ENCODE measurements at regions not wholly inside any gene's neighbourhood (a gene's known extent, or its start where the extent isn't known, plus 50 kb on each side); places are given as distances from the start of the nearest gene placed in this dataset.
A peak's percentile ranks its signal among the peaks of the same experiment; 100 is the strongest.

DNA sequence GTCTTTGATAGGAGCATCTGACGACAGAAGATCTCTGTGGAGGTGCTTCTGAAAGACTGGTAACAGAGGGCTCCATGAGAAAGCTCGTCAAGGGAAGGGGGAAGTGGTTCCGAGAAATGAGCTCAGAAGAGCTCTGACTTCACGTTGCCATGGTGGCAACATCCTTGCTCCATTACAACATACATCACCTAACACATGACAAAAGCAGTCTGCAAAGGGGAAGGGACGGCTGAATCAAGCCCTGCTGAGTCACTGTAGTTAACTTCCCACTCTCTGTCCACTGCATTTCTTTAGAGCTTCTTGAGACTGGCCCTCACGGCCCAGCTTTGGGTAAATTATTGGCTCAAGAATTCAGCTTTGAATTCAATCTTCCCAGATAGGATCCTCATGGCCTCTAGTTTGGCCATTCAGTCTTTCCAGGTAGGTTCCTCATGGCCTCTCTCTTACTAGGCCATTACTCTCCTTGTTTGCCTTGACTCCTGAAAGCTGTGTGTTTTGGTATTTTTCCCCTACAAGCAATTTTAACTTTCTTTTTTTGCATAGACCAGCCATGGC, 88.0 kb upstream of the ZNF648 start:
- Histone ChIP-seq H3K4me1 (ENCODE audit: control insufficient read depth, insufficient read depth, low read length, poor library complexity, severe bottlenecking) (no peaks in the 10 kb centered on the region), H3K36me3 (ENCODE audit: control insufficient read depth, insufficient read depth, low read length) (no peaks in the 10 kb centered on the region), H3K27ac (ENCODE audit: insufficient read depth, low read length, poor library complexity, severe bottlenecking) (no peak overlapping the region), H3K27me3 (replicated peaks; ENCODE audit: control insufficient read depth, insufficient read depth, low read length, poor library complexity, severe bottlenecking) (no peaks in the 10 kb centered on the region), H3K9me3 (ENCODE audit: control insufficient read depth, low read length) (no peaks in the 10 kb centered on the region), H3K4me3 (ENCODE audit: insufficient read depth, low read depth, low read length, poor library complexity, severe bottlenecking) (no peak overlapping the region)
- no peak for DNase-seq

DNA sequence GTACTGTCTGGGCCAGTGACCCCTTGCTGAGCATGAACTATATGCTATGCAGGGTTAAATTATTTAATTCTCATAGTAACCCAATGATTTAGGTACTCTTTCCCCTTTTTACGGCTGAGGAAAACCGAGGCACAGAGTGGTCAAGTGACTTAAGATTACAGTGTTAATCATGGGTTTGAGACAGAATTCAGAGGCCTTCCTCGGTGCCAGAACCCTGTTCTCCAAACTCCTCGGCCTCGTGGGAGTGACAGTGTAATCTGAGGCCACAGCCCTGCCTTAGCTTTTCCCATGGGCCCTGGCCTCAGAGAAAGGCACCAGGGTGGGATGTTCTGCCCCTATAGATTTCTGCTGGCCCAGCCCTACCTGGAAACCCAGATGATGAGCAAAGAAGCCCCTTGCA, 86.4 kb upstream of the ZNF648 start:
- Histone ChIP-seq H3K9me3 (ENCODE audit: control insufficient read depth, low read length) (no peaks in the 10 kb centered on the region), H3K27me3 (replicated peaks; ENCODE audit: control insufficient read depth, insufficient read depth, low read length, poor library complexity, severe bottlenecking) (no peaks in the 10 kb centered on the region), H3K36me3 (ENCODE audit: control insufficient read depth, insufficient read depth, low read length) (no peaks in the 10 kb centered on the region), H3K4me3 (ENCODE audit: insufficient read depth, low read depth, low read length, poor library complexity, severe bottlenecking) (no peak overlapping the region), H3K4me1 (ENCODE audit: control insufficient read depth, insufficient read depth, low read length, poor library complexity, severe bottlenecking) (no peaks in the 10 kb centered on the region), H3K27ac (ENCODE audit: insufficient read depth, low read length, poor library complexity, severe bottlenecking) (no peak overlapping the region)
- DNase-seq, result no peak

DNA sequence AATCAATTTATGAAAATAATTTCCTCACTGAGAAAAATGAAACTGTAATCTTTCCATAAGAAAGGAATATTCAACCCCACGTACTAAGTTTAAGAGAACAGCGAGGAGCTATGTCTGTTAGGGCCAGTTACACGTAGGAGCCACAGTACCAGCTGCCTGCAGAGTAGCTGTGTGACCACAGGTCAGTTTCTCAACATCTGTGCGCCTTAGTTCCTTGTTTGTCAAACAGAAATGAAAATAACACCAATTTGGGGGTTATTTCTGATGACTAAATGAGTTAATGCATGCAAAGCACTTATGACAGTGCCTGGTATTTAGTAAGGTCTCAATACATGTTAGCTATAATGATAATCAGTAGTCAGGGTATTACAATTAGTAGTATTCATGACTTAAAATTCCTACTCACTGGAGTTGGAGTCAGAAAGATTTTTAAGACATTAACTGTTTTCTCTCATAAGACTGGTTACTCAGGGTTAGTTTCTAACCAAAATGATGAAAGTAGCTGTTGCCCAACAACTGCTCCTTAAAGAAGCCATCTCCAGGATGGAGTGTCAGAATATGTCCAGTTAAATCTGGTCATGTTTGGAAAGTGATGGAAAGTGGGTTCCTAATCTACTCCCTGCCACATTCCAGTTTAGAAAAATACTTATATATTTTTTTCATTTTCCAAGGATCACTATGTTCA, 85.8 kb upstream of the ZNF648 start:
- Histone ChIP-seq H3K27me3 (replicated peaks; ENCODE audit: control insufficient read depth, insufficient read depth, low read length, poor library complexity, severe bottlenecking) (no peaks in the 10 kb centered on the region), H3K4me1 (ENCODE audit: control insufficient read depth, insufficient read depth, low read length, poor library complexity, severe bottlenecking) (no peaks in the 10 kb centered on the region), H3K36me3 (ENCODE audit: control insufficient read depth, insufficient read depth, low read length) (no peaks in the 10 kb centered on the region), H3K4me3 (ENCODE audit: insufficient read depth, low read depth, low read length, poor library complexity, severe bottlenecking) (no peak overlapping the region), H3K27ac (ENCODE audit: insufficient read depth, low read length, poor library complexity, severe bottlenecking) (no peak overlapping the region), H3K9me3 (ENCODE audit: control insufficient read depth, low read length) (no peaks in the 10 kb centered on the region)
- DNase-seq, result no peak

DNA sequence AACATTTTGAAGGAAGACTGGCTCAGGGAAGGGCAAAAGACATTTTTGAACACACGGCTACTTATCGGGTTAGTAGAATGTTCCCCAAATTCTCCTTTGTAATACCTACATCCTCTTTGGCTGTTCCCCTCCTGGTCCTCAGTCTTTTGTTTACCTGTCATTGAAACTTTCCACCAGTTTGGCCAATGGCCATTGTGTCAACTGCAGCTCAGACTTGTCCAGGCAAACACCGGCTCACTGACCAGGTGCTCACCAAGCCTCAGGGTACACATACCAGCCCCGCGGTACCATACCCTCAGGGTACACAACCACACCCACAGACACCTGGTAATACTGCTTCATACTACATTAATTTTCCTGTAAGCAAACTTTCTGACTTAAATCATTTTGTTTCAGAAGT, 84.8 kb upstream of the ZNF648 start:
- Histone ChIP-seq H3K36me3 (ENCODE audit: control insufficient read depth, insufficient read depth, low read length) (no peaks in the 10 kb centered on the region), H3K4me1 (ENCODE audit: control insufficient read depth, insufficient read depth, low read length, poor library complexity, severe bottlenecking) (no peaks in the 10 kb centered on the region), H3K4me3 (ENCODE audit: insufficient read depth, low read depth, low read length, poor library complexity, severe bottlenecking) (no peak overlapping the region), H3K9me3 (ENCODE audit: control insufficient read depth, low read length) (no peaks in the 10 kb centered on the region), H3K27ac (ENCODE audit: insufficient read depth, low read length, poor library complexity, severe bottlenecking) (no peak overlapping the region), H3K27me3 (replicated peaks; ENCODE audit: control insufficient read depth, insufficient read depth, low read length, poor library complexity, severe bottlenecking) (no peaks in the 10 kb centered on the region)
- DNase-seq, result no peak

DNA sequence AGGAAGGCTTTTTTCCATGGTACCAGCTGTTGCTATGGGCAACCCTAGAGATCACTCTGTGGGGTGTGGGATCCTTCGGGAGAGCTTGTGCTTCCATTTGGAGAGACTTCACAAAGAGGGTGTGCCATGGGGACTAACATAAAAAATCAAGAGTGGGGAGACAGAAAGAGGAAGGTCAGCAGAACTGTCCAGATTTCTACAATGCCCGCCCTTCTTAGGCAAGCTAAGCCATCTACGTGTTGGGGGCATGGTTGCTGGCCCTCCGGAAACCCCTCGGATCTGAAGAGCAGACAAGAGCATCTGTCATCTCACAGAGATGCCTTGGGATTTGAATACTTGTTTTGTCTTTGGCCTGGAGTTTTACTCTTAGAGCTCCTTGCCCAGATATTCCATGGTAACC, 83.9 kb upstream of the ZNF648 start:
- no peaks in the 10 kb centered on the region for H3K36me3 ChIP-seq (ENCODE audit: control insufficient read depth, insufficient read depth, low read length)
- no peak overlapping the region for H3K27ac ChIP-seq (ENCODE audit: insufficient read depth, low read length, poor library complexity, severe bottlenecking)
- no peaks in the 10 kb centered on the region for H3K9me3 ChIP-seq (ENCODE audit: control insufficient read depth, low read length)
- DNase-seq, result no peak
- no peaks in the 10 kb centered on the region for H3K4me1 ChIP-seq (ENCODE audit: control insufficient read depth, insufficient read depth, low read length, poor library complexity, severe bottlenecking)
- H3K27me3 ChIP-seq (replicated peaks; ENCODE audit: control insufficient read depth, insufficient read depth, low read length, poor library complexity, severe bottlenecking), result no peaks in the 10 kb centered on the region
- no peak overlapping the region for H3K4me3 ChIP-seq (ENCODE audit: insufficient read depth, low read depth, low read length, poor library complexity, severe bottlenecking)

DNA sequence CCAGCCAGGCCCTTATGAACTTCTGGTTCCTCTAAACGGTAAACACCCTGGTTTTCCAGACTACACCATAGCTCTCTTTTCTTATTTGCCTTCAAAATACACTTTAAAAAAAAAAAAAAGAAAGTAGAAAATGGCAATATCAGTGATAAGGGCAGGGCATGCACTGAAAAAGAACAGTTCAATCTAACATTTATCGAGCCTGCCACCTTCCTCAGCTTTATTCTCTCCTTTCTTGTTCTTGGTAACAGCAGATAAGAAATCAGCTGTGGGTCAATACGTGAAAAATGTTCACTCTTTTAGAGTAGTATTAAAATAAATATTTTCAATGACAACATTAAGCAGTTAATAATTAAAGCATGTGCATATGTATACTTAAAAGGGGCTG, 83.1 kb upstream of the ZNF648 start:
- Histone ChIP-seq H3K27ac (ENCODE audit: insufficient read depth, low read length, poor library complexity, severe bottlenecking) (no peak overlapping the region), H3K9me3 (ENCODE audit: control insufficient read depth, low read length) (no peaks in the 10 kb centered on the region), H3K36me3 (ENCODE audit: control insufficient read depth, insufficient read depth, low read length) (no peaks in the 10 kb centered on the region), H3K4me1 (ENCODE audit: control insufficient read depth, insufficient read depth, low read length, poor library complexity, severe bottlenecking) (no peaks in the 10 kb centered on the region), H3K4me3 (ENCODE audit: insufficient read depth, low read depth, low read length, poor library complexity, severe bottlenecking) (no peak overlapping the region), H3K27me3 (replicated peaks; ENCODE audit: control insufficient read depth, insufficient read depth, low read length, poor library complexity, severe bottlenecking) (no peaks in the 10 kb centered on the region)
- no peak for DNase-seq

DNA sequence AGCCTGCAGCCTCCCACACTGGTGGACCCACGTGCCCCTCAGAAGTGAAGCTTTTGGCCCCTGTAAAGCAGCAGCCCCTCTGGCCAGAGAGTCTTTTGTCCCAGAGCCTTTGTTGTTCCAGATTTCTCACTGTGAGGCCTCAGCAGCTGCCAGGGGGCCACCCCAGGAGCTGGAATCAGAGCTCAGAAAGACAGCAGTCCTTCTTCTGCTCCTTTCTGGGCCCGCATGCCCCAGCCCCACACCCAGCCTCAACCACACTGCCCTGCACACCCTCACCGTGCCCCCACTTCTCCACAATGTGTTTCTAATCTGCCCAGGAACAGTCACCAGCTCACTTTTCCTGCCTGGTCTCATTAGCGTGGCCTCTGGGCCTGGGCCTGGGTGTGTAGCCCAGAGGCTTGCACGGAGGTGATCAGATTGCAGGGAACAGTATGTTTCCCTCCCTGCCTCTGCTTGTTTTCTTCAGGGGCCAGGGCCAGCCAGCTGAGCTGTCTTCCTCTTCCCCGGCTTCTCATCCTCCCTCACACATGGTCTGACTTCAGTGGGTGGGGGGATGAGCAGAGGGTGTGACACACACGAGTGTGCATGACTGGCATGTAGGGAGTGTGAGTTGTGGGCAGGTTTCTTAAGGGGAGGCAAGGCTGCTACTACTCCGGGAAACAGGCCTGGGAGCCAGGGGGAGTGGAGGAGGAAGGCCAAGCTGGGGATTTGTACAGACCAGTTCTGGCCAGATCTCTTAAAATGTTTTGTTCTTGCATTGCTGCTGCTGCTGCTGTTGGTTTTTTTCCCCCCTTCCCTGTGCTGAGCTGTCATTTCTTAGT, 82.5 kb upstream of the ZNF648 start:
- H3K27ac ChIP-seq (ENCODE audit: insufficient read depth, low read length, poor library complexity, severe bottlenecking), result no peak overlapping the region
- H3K9me3 ChIP-seq (ENCODE audit: control insufficient read depth, low read length), result no peaks in the 10 kb centered on the region
- no peak for DNase-seq
- no peaks in the 10 kb centered on the region for H3K36me3 ChIP-seq (ENCODE audit: control insufficient read depth, insufficient read depth, low read length)
- no peaks in the 10 kb centered on the region for H3K4me1 ChIP-seq (ENCODE audit: control insufficient read depth, insufficient read depth, low read length, poor library complexity, severe bottlenecking)
- H3K27me3 ChIP-seq (replicated peaks; ENCODE audit: control insufficient read depth, insufficient read depth, low read length, poor library complexity, severe bottlenecking), result no peaks in the 10 kb centered on the region
- H3K4me3 ChIP-seq (ENCODE audit: insufficient read depth, low read depth, low read length, poor library complexity, severe bottlenecking), result no peak overlapping the region

DNA sequence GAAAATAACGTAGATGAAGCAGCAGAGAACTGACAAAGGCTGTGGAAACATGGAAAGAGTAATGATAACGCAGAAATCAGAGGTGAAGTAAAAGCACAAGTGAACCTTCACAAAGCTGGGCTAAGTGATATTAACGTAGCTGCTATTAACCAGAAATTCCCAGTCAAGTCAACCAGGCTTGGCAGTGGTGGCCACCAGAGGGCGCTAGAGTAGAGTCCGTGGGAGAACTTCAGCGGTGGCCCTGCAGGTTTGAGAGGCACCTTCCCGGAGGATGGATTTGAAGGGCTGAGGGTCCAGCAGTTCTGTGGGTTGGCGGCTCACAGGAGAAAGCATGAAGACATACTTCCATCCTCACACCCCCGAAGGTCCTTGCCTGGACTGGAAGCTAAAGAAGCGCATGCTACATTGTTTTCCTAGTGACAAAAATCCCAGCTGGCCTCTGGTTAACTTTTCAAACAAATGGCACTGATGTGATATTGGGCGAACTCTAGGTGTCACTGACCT, 81.7 kb upstream of the ZNF648 start:
- H3K4me1 ChIP-seq (ENCODE audit: control insufficient read depth, insufficient read depth, low read length, poor library complexity, severe bottlenecking), result no peaks in the 10 kb centered on the region
- H3K27me3 ChIP-seq (replicated peaks; ENCODE audit: control insufficient read depth, insufficient read depth, low read length, poor library complexity, severe bottlenecking), result no peaks in the 10 kb centered on the region
- peak; percentile 57 to 74 (median 67) for DNase-seq
- no peaks in the 10 kb centered on the region for H3K9me3 ChIP-seq (ENCODE audit: control insufficient read depth, low read length)
- H3K4me3 ChIP-seq (ENCODE audit: insufficient read depth, low read depth, low read length, poor library complexity, severe bottlenecking), result no peak overlapping the region
- H3K27ac ChIP-seq (ENCODE audit: insufficient read depth, low read length, poor library complexity, severe bottlenecking), result no peak overlapping the region
- H3K36me3 ChIP-seq (ENCODE audit: control insufficient read depth, insufficient read depth, low read length), result no peaks in the 10 kb centered on the region

DNA sequence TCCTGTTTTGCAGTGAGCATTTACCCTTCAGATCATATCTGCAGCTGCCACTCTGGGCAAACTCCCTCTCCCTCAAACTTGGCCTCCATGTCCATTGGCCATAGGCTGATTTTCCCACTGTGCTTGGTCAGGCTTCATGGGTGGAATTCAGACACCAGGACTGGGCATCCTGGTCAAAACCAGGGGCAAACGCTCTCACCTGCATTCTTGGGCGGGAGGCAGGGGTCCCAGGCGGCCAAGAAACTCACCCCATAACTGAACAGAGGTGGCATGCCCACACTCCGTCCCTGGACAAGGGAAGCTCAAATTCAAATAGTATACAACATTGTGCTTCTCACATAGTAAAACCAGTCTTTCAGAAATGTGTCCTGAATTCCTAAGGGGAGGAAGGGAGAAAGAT, 81.1 kb upstream of the ZNF648 start:
- Histone ChIP-seq H3K4me3 (ENCODE audit: insufficient read depth, low read depth, low read length, poor library complexity, severe bottlenecking) (no peak overlapping the region), H3K36me3 (ENCODE audit: control insufficient read depth, insufficient read depth, low read length) (no peaks in the 10 kb centered on the region), H3K9me3 (ENCODE audit: control insufficient read depth, low read length) (no peaks in the 10 kb centered on the region), H3K27me3 (replicated peaks; ENCODE audit: control insufficient read depth, insufficient read depth, low read length, poor library complexity, severe bottlenecking) (no peaks in the 10 kb centered on the region), H3K4me1 (ENCODE audit: control insufficient read depth, insufficient read depth, low read length, poor library complexity, severe bottlenecking) (no peaks in the 10 kb centered on the region), H3K27ac (ENCODE audit: insufficient read depth, low read length, poor library complexity, severe bottlenecking) (no peak overlapping the region)
- DNase-seq, result no peak

DNA sequence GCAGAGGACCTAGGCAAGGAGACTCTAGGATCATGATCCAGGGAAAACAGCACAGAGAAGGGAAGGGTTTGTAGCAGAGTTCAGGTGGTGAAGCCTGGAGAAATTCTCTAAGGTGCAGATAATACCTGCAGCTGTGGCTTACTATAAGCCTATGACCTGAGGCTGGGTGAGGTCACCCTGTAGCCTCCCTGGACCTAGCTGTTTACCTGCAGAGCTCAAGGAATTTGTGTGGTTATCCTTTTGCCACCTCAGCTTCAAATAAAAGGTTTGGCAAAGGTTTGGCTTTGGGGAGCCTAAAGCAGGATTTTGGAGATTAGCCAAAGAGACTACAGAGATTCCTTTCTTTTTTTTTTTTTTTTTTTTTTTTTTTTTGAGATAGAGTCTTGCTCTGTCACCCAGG, 79.5 kb upstream of the ZNF648 start:
- H3K4me1 ChIP-seq (ENCODE audit: control insufficient read depth, insufficient read depth, low read length, poor library complexity, severe bottlenecking), result no peaks in the 10 kb centered on the region
- no peaks in the 10 kb centered on the region for H3K36me3 ChIP-seq (ENCODE audit: control insufficient read depth, insufficient read depth, low read length)
- H3K4me3 ChIP-seq (ENCODE audit: insufficient read depth, low read depth, low read length, poor library complexity, severe bottlenecking), result no peak overlapping the region
- DNase-seq, result no peak
- no peak overlapping the region for H3K27ac ChIP-seq (ENCODE audit: insufficient read depth, low read length, poor library complexity, severe bottlenecking)
- no peaks in the 10 kb centered on the region for H3K27me3 ChIP-seq (replicated peaks; ENCODE audit: control insufficient read depth, insufficient read depth, low read length, poor library complexity, severe bottlenecking)
- H3K9me3 ChIP-seq (ENCODE audit: control insufficient read depth, low read length), result no peaks in the 10 kb centered on the region

Data from effector memory CD4-positive, alpha-beta T cell (primary cell).